ENCODE measurements at regions not wholly inside any gene's neighbourhood (a gene's known extent, or its start where the extent isn't known, plus 50 kb on each side); places are given as distances from the start of the nearest gene placed in this dataset.

- Histone ChIP-seq H3K4me1 (peaks cover 0 to 20% (median 2%) of the 10 kb centered on the region in 4 donors), H3K36me3 (no peaks in the 10 kb centered on the region), H3K4me3 (peak overlapping the region in 1 of 4 donors; percentile 15), H3K27ac (peak overlapping the region in 2 of 4 donors; percentile 35 to 56), H3K27me3 (no peaks in the 10 kb centered on the region), H3K9me3 (no peaks in the 10 kb centered on the region)
- intact Hi-C loops (cut with DNase I) = no loop called here
- DNase-seq = no peak
- WGBS, 2 donors = 80 to 91% methylated on average over 6 of the region's 6 CpGs
- TF ChIP-seq POLR2A (IDR thresholded peaks at IDR 0.05) (no peak), EP300 (IDR thresholded peaks at IDR 0.05) (no peak), POLR2AphosphoS5 (IDR thresholded peaks at IDR 0.05) (no peak), CTCF (IDR thresholded peaks at IDR 0.05) (no peak)
Observed at GRCh38 chr4:159052315-159052714, 50.6 kb upstream of the RAPGEF2 start.
